ENCODE measurements at regions not wholly inside any gene's neighbourhood (a gene's known extent, or its start where the extent isn't known, plus 50 kb on each side); places are given as distances from the start of the nearest gene placed in this dataset.

DNA sequence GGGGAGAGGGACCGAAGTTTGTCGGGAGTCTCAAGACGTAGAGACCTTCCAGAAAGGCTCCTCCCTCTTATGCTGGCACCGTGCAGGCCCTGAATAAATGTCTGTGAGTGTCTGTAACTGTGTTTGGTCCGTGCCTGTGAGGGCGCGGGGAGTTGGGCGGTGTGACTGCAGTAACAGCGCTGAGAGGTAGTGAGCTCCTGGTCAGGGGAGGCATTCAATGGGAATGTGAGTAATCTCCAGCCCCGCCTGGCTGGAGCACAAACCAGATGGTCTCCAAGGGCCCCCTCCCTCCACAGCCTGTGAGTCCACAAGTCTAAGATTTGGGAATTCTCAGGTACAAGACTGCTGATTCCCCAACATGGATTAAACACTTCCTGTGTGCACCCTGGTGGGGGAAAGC, 100.0 kb downstream of the HMX1 start:
- 72 to 77% methylated on average over 9 of the region's 10 CpGs for WGBS, 2 donors
- Histone ChIP-seq H3K4me1 (no peaks in the 10 kb centered on the region), H3K9me3 (no peaks in the 10 kb centered on the region), H3K27me3 (no peaks in the 10 kb centered on the region), H3K36me3 (no peaks in the 10 kb centered on the region), H3K27ac (no peak overlapping the region), H3K4me3 (replicated peaks in 1 of 3) (no peak overlapping the region)
- TF ChIP-seq, protein P1, sequence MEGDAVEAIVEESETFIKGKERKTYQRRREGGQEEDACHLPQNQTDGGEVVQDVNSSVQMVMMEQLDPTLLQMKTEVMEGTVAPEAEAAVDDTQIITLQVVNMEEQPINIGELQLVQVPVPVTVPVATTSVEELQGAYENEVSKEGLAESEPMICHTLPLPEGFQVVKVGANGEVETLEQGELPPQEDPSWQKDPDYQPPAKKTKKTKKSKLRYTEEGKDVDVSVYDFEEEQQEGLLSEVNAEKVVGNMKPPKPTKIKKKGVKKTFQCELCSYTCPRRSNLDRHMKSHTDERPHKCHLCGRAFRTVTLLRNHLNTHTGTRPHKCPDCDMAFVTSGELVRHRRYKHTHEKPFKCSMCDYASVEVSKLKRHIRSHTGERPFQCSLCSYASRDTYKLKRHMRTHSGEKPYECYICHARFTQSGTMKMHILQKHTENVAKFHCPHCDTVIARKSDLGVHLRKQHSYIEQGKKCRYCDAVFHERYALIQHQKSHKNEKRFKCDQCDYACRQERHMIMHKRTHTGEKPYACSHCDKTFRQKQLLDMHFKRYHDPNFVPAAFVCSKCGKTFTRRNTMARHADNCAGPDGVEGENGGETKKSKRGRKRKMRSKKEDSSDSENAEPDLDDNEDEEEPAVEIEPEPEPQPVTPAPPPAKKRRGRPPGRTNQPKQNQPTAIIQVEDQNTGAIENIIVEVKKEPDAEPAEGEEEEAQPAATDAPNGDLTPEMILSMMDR (IDR thresholded peaks at IDR 0.05): no peak
- TF ChIP-seq POLR2A (IDR thresholded peaks at IDR 0.05): no peak
- no peak for DNase-seq
- intact Hi-C loops (cut with DNase I): no loop called here

DNA sequence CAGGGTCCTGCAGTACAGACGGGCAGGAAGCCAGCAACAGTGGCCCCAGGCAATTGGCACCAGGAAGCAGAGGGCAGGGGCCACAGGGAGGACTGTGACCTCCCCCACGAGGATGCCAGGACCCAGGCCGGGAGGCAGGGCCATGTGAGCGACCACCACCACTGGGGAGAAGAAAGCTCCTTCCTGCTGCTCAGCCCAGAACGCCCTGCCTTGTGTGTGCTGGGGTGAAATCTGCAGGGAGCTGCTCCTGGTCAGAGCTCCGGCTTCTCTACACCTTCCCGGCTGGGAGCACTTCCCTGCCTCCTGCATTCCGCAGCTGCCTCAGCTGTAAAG, 100.4 kb downstream of the HMX1 start:
- H3K4me3 ChIP-seq (replicated peaks in 1 of 3): no peak overlapping the region
- no peaks in the 10 kb centered on the region for H3K4me1 ChIP-seq
- H3K27me3 ChIP-seq: no peaks in the 10 kb centered on the region
- no peaks in the 10 kb centered on the region for H3K9me3 ChIP-seq
- no peak overlapping the region for H3K27ac ChIP-seq
- intact Hi-C loops (cut with DNase I): no loop called here
- H3K36me3 ChIP-seq: no peaks in the 10 kb centered on the region
- WGBS, 2 donors: 21% methylated on average over 6 of the region's 8 CpGs; no CpG with 5 or more reads in 1 of the 2 donors
- no peak for TF ChIP-seq POLR2A (IDR thresholded peaks at IDR 0.05)
- TF ChIP-seq, protein P1 (IDR thresholded peaks at IDR 0.05): no peak
- DNase-seq: no peak

DNA sequence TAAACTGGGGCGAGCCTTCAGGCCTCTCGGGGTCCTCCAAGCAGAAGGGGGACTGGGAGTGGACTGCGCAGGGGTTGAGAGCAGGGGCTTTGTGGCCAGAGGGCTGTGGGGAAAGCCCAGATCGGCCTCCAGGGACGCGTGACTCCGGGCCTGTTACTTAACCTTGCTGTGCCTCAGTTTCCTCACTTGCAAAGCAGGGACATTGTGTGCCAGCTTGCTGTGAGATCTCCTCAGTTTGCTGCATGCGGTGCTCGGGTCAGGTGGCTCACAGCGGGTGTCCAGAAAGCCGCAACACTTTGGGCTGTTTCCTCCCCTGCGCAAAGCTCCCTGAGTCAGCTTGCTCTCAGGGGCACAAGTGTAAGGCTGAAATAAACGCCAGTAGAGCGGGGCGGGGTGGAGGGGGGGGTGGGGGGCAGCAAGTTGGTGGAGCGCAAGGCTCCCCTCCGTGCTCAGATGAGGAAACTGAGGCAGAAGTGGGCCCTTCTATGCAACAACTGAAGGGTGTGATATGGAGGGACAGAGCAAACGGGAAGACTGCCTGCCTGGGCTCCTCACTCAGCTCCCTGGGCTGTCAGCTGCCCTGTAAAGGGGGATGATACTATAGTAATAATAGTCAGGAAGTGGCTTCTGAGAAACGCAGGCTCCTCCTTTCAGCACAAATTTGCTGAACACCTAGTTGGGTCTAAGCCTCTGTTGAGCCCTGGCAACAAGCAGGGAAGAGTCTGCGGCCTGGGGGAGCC, 101.0 kb downstream of the HMX1 start:
- H3K27ac ChIP-seq: no peak overlapping the region
- TF ChIP-seq POLR2A (IDR thresholded peaks at IDR 0.05): no peak
- TF ChIP-seq, protein P1 (IDR thresholded peaks at IDR 0.05): no peak
- intact Hi-C loops (cut with DNase I): no loop called here
- H3K4me3 ChIP-seq (replicated peaks in 1 of 3): no peak overlapping the region
- H3K4me1 ChIP-seq: no peaks in the 10 kb centered on the region
- no peaks in the 10 kb centered on the region for H3K9me3 ChIP-seq
- H3K36me3 ChIP-seq: no peaks in the 10 kb centered on the region
- H3K27me3 ChIP-seq: no peaks in the 10 kb centered on the region
- no peak for DNase-seq
- WGBS, 2 donors: 63 to 75% methylated on average over 15 to 19 of the region's 20 CpGs

DNA sequence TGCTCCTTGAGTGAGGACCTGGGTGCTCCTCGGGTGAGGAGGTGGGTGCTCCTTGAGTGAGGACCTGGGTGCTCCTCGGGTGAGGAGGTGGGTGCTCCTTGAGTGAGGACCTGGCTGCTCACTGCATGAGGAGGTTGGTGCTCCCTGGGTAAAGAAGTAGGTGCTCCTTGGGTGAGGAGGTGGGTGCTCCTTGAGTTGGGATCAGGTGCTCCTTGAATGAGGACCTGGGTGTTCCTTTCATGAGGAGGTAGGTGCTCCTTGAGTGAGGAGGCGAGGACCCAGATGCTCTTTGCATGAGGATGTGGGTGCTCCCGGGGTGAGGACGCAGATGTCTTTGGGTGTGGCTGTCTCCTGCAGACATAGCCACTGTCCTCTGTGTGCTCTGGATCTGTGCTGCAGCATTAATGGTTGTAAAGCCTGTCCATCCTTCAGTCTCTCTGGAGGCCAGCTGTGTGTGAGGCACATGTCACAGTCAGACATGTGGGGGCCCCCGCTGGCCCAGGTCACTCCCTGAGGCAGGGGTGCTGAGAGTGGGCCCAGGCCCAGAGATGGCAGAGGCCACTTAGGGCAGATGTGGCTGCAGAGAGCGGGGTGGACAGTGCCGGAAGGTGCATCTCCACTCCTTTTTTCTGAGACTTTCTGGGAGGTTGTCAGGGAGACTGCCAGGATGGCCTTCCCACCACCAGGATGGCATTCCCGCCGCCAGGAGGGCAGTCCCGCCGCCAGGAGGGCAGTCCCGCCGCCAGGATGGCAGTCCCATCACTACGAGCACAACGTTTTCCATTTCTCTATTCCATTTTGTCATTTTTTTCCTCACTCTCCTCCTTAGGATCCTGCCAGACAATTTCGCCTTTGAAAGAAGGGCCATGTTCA, 101.8 kb downstream of the HMX1 start:
- Histone ChIP-seq H3K4me3 (replicated peaks in 1 of 3) (no peak overlapping the region), H3K27me3 (no peaks in the 10 kb centered on the region), H3K27ac (no peak overlapping the region), H3K4me1 (no peaks in the 10 kb centered on the region), H3K36me3 (no peaks in the 10 kb centered on the region), H3K9me3 (no peaks in the 10 kb centered on the region)
- intact Hi-C loops (cut with DNase I): no loop called here
- no peak for DNase-seq
- TF ChIP-seq POLR2A (IDR thresholded peaks at IDR 0.05): no peak
- TF ChIP-seq, protein P1 (IDR thresholded peaks at IDR 0.05): no peak
- WGBS, 2 donors: 82 to 88% methylated on average over 15 to 16 of the region's 17 CpGs

All from thyroid gland (tissue), 4 donors.